Right atrium auricular region (tissue), 2 donors: ENCODE measurements at regions not wholly inside any gene's neighbourhood (a gene's known extent, or its start where the extent isn't known, plus 50 kb on each side); places are given as distances from the start of the nearest gene placed in this dataset.

ENCODE experiments used
- DNase-seq: peaks from one replicate; pipeline ENCODE4 v3.0.0-alpha.2; 2019; ENCODE audit warnings: low spot score
- H3K27ac ChIP-seq, 2 donors: fragments of 200-600 bp; sonication (generic); 1 replicate in 1 of 2; 2 replicates in 1 of 2; pipeline ENCODE4 v1.5.1; 2016 to 2019
- H3K27me3 ChIP-seq, 2 donors: fragments of 200-600 bp; sonication (generic); one replicate each; pipeline versions ENCODE4 v1.5.1 to v1.6.0; 2017 to 2019
- H3K36me3 ChIP-seq: fragments of 200-600 bp; sonication (generic); one replicate; pipeline ENCODE4 v1.5.1; 2016
- H3K4me1 ChIP-seq, 2 donors: fragments of 200-600 bp; sonication (generic); one replicate each; pipeline versions ENCODE4 v1.5.1 to v1.6.0; 2017 to 2019
- H3K4me3 ChIP-seq, 2 donors: fragments of 200-600 bp; sonication (generic); 1 replicate in 1 of 2; 2 replicates in 1 of 2; pipeline ENCODE4 v1.5.1; 2017 to 2019; ENCODE audit warnings: mild to moderate bottlenecking in 1 of 2, moderate library complexity in 1 of 2
- H3K9me3 ChIP-seq, 2 donors: fragments of 200-600 bp; sonication (generic); one replicate each; pipeline ENCODE4 v1.5.1; 2019
- CTCF ChIP-seq, 2 donors: fragments of 200-600 bp; sonication (generic); IDR thresholded peaks; one replicate each; pipeline ENCODE4 v1.5.1; 2019; ENCODE audit warnings: antibody characterized with exemption in 2 of 2

GRCh38 chr13:33515146-33515545 is 229.6 kb upstream of the STARD13 start:
- no peak for DNase-seq
- Histone ChIP-seq H3K36me3 (no peaks in the 10 kb centered on the region), H3K4me1 (peaks cover 0 to 17% of the 10 kb centered on the region in 2 donors), H3K27me3 (no peaks in the 10 kb centered on the region), H3K4me3 (no peak overlapping the region), H3K27ac (no peak overlapping the region), H3K9me3 (no peaks in the 10 kb centered on the region)
- no peak for TF ChIP-seq CTCF (IDR thresholded peaks at IDR 0.05)

GRCh38 chr13:33518452-33518851 is 232.9 kb upstream of the STARD13 start:
- no peaks in the 10 kb centered on the region for H3K27me3 ChIP-seq
- no peaks in the 10 kb centered on the region for H3K4me1 ChIP-seq
- no peaks in the 10 kb centered on the region for H3K9me3 ChIP-seq
- TF ChIP-seq CTCF (IDR thresholded peaks at IDR 0.05), result no peak
- no peak overlapping the region for H3K27ac ChIP-seq
- H3K36me3 ChIP-seq, result no peaks in the 10 kb centered on the region
- H3K4me3 ChIP-seq, result no peak overlapping the region
- no peak for DNase-seq

- no peaks in the 10 kb centered on the region for H3K36me3 ChIP-seq
- peaks cover 0 to 10% of the 10 kb centered on the region in 2 donors for H3K4me1 ChIP-seq
- no peak overlapping the region for H3K27ac ChIP-seq
- H3K9me3 ChIP-seq, result no peaks in the 10 kb centered on the region
- H3K27me3 ChIP-seq, result no peaks in the 10 kb centered on the region
- no peak for TF ChIP-seq CTCF (IDR thresholded peaks at IDR 0.05)
- DNase-seq, result no peak
- no peak overlapping the region for H3K4me3 ChIP-seq
Measured at GRCh38 chr13:33519561-33520467, 234.3 kb upstream of the STARD13 start.

- H3K27me3 ChIP-seq, result no peaks in the 10 kb centered on the region
- no peak overlapping the region for H3K27ac ChIP-seq
- no peak for TF ChIP-seq CTCF (IDR thresholded peaks at IDR 0.05)
- no peaks in the 10 kb centered on the region for H3K9me3 ChIP-seq
- peaks cover 0 to 10% of the 10 kb centered on the region in 2 donors for H3K4me1 ChIP-seq
- H3K36me3 ChIP-seq, result no peaks in the 10 kb centered on the region
- no peak for DNase-seq
- H3K4me3 ChIP-seq, result no peak overlapping the region
Measured at GRCh38 chr13:33520468-33520839, 234.9 kb upstream of the STARD13 start.

- TF ChIP-seq CTCF (IDR thresholded peaks at IDR 0.05), result no peak
- no peak for DNase-seq
- no peak overlapping the region for H3K27ac ChIP-seq
Measured at GRCh38 chr13:33524086-33524485, 238.5 kb upstream of the STARD13 start.

More at GRCh38 chr13:33524086-33524485, 238.5 kb upstream of the STARD13 start:
- Histone ChIP-seq H3K4me1 (peaks cover 0 to 10% of the 10 kb centered on the region in 2 donors), H3K4me3 (no peak overlapping the region), H3K27me3 (no peaks in the 10 kb centered on the region), H3K36me3 (no peaks in the 10 kb centered on the region), H3K9me3 (no peaks in the 10 kb centered on the region)
